GM10266 (cell line): ENCODE measurements at regions not wholly inside any gene's neighbourhood (a gene's known extent, or its start where the extent isn't known, plus 50 kb on each side); places are given as distances from the start of the nearest gene placed in this dataset.

ENCODE experiments used
- DNase-seq: peaks from one replicate; pipeline ENCODE4 v3.0.0; 2012; ENCODE audit errors: extremely low spot score
- TF ChIP-seq, protein P1 (sequence below): IDR thresholded peaks from 2 replicates; pipeline ENCODE4 v1.5.1; 2012; ENCODE audit warnings: mild to moderate bottlenecking, low read depth; ENCODE audit not compliant: control insufficient read depth, insufficient read depth; ENCODE audit errors: missing control alignments

DNA sequence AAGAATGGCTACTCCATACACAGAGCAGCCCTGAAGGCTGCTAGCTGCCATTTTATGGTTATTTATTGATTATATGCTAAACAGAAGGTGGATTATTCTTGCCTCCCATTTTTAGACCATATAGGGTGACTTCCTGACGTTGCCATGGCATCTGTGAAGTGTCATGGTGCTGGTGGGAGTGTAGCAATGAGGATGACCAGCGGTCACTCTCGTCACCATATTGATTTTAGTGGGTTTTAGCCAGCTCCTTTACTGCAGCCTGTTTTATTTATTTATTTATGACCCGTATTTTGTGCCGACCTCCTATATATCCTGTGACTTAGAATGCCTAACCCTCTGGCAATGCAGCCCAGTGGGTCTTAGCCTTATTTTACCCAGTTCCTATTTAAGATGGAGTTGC is 553.9 kb downstream of the TNS1 start:
- TF ChIP-seq, protein P1, sequence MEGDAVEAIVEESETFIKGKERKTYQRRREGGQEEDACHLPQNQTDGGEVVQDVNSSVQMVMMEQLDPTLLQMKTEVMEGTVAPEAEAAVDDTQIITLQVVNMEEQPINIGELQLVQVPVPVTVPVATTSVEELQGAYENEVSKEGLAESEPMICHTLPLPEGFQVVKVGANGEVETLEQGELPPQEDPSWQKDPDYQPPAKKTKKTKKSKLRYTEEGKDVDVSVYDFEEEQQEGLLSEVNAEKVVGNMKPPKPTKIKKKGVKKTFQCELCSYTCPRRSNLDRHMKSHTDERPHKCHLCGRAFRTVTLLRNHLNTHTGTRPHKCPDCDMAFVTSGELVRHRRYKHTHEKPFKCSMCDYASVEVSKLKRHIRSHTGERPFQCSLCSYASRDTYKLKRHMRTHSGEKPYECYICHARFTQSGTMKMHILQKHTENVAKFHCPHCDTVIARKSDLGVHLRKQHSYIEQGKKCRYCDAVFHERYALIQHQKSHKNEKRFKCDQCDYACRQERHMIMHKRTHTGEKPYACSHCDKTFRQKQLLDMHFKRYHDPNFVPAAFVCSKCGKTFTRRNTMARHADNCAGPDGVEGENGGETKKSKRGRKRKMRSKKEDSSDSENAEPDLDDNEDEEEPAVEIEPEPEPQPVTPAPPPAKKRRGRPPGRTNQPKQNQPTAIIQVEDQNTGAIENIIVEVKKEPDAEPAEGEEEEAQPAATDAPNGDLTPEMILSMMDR: no peak
- DNase-seq: no peak

DNA sequence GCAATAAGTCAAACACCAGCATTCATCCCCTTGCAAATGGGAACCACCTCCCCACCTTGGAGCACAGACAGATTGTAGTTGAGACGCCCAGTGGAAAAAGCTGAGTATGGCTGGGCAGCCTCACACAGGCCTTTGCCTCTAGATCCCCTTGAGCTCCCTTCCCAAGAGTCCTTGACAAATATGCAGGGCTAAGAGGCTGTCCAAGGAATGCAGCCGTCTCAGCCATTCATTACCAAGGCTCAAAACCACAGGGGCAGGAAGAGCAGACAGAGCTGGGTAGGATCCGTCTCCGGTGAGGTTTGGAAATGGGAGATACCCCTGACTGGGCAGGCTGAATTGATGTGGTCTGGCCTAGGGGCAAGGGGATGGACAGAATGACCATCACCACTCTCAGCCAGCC is 557.1 kb downstream of the TNS1 start:
- TF ChIP-seq, protein P1: no peak
- no peak for DNase-seq

DNA sequence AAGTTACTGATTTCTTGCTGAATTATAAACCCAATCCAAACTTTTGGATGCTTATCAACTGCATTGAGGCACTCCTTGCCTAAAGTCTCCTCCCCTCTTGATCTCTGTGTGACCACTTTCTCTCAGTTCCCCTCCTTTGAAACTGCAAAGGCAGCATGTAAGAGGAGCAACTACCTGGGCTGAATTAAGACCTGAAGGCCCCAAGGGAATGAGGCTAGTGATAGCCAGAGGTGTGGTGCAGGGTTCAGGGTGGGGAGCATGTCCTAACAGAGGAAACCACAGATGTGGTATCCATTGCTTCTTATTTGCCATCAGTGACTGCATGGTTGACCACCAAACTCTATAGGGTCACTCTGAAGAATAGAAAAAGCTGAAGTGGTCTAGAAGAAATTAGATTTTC is 557.9 kb downstream of the TNS1 start:
- TF ChIP-seq, protein P1: no peak
- DNase-seq: no peak

DNA sequence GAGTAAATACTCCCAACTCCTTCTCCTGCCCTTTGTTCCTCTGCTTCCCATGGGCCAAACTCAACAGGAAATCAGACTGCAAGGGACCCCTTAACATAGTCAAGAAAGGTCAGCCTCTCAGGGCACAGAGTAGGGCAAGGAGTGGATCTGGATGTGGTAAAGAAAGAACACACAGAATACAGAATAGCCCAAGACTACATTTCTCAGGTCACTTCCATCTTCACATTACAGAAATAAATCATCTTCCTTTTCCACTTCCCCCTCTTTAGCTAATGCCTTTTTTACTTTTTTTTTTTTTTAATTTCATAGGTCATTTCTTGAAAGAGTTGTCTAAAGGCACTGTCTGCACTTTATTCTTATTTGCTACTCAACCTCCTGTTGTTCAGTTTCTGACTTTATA is 558.3 kb downstream of the TNS1 start:
- TF ChIP-seq, protein P1: no peak
- no peak for DNase-seq

DNA sequence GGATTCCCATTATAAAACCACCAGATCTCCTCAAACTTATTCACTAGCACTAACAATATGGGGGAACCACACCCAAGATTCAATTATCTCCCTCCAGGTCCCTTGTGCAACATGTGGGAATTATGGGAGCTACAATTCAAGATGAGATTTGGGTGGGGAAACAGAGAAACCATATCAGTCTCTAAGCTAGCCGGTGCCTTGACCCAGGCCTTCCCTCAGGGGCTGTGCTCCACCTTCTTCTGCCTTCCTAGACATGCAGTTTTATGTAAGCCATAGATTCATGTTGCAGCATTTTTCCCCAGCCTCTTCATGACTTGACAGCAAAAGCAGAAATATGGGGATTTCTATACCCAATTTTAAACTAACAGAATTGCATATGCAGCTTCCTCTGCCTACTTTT is 559.2 kb downstream of the TNS1 start:
- TF ChIP-seq, protein P1: no peak
- DNase-seq: no peak

DNA sequence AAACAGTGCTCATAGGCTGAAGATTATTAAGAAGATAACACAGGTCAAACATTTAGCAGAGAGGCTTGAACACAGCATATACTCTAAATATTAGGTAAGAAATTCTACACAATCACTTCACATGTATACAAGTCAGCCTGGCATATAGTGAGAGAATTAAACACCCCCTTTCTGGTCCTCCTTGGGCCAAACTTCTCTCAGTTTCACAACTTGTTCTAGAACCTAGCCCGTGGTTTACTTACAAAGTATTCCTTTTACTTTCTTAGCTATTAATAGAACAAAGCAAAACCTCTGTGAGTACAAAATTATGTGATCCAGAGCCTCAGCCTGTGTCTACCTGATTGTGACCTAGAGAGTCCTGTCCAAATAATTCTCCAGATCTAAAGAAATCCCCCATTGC is 562.8 kb downstream of the TNS1 start:
- DNase-seq: peak; percentile 16
- TF ChIP-seq, protein P1: no peak

DNA sequence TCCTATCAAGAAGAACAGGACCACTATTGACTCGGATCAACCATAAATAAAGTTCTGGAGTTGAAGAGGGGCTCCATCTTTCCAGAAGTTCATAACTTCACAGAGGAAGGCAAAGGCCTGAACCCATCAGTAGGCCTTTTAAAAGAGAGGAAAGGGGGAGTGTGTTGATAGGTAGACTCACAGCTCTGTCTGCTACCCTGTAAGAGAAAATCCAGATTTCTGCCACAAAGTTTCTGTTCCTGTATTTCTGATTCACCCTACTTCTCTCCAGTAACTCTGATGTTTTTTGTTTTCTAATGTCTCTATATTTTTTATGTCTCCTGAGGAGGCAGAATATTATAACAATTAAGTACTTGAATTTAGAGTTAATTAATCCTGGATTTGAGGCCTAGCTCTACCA is 564.0 kb downstream of the TNS1 start:
- peak; percentile 17 for DNase-seq
- TF ChIP-seq, protein P1: no peak

DNA sequence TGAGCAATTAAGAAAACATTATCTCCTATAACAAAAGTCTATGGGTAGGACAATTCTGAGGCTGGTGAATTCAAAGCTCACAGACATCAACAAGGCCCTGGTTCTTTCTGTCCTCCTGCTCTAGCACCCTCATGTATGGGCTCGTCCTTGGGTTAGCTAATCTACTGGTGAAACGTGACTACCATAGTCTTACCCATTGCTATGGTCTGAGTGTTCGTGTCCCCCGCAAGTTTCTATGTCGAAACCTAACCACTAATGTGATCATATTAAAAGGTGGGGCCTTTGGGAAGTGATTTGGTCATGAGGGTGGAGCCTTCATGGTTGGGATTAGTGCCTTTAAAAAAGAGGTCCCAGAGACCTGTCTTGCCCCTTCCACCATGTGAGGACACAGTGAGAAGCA is 564.7 kb downstream of the TNS1 start:
- TF ChIP-seq, protein P1: no peak
- DNase-seq: no peak
